NCI-H526 treated with DMSO at 0.1 percent for 48 hours (cell line): ENCODE measurements at regions not wholly inside any gene's neighbourhood (a gene's known extent, or its start where the extent isn't known, plus 50 kb on each side); places are given as distances from the start of the nearest gene placed in this dataset.

Experiments used
- DNase-seq: peaks from one replicate; lab custom pipeline; 2025; lab: John Stamatoyannopoulos, UW

- no peak for DNase-seq
Observed at GRCh38 chr1:170864876-170865538, 70.3 kb upstream of the MROH9 start.

- no peak for DNase-seq
Observed at GRCh38 chr1:170866646-170867045, 68.7 kb upstream of the MROH9 start.

- no peak for DNase-seq
Observed at GRCh38 chr1:170871868-170872267, 63.5 kb upstream of the MROH9 start.

DNA sequence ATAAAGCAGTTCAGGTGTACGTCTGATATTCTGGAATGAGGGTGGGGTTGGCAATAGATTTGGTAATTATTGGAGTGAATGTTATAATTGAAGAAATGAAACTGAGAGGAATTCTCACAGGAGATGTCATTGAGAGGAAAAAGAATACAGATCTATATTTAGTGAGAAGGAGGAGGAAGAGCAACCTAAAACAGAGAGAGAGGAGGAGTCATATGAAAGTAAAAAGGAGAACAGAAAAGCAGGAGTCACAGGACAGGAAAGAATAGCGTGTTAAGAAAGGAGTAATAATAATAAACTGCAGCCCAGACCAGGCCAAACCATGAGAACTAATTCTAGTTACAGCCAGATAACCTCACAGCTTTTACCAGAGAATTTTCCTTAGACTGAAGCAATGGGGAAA, 62.7 kb upstream of the MROH9 start:
- DNase-seq: no peak

GRCh38 chr1:170874671-170875070, 60.7 kb upstream of the MROH9 start:
- DNase-seq: no peak

DNA sequence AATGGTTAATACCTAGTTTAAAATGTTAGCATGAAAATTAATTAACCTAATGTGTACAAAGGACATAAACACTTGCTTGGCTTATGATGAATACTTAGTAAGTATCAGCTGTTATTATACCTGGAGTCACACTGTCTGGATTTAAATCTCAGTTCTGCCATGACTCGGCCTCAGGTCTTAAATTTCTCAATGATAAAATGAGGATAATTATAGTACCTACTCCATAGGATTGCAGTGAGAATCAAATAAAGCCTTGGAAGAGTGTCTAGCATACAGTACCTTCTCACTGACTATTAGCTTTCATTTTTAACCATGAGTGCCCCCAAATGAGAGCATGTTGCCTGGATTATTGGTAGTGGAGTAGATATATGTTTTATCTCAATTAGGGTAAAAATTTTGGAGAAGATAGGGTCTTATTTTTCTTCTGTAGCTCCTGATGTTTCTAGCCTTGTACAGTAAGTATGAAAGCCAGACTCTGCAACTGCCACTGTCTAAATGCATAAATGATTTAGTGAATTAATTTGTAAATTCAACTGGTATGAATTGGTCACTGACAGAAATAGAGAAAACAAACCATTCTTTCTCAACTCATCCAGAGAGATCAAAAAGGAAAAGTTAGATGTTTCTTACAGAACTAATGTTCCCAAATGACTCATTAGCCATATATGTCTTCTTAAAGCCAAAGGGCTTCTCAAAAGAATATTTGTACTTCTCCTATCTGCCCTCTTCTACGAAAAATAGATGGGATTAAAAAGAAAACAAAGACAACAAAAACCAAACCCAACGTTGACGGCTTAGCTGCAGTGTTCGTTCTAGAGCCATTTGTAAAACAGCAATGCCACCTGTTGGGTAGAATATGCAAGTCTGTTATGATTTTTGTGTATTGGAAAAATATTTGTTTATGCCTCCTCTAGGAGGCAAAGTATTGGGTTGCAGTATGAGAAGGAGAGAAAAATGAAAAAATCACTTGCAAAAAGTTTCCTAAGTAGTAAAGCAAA, 53.8 kb upstream of the MROH9 start:
- DNase-seq: no peak
